GM23338 (cell line): ENCODE measurements at regions not wholly inside any gene's neighbourhood (a gene's known extent, or its start where the extent isn't known, plus 50 kb on each side); places are given as distances from the start of the nearest gene placed in this dataset.

ENCODE experiments used
- ATAC-seq: fragments of 200-7000 bp; cut with Tn5 transposase; 3 replicates; pipeline ENCODE4 v1.9.1; 2020
- DNase-seq: peaks from one replicate; pipeline ENCODE4 v3.0.0-alpha.2; 2015; ENCODE audit warnings: low spot score
- H2AFZ ChIP-seq: fragments of 200-600 bp; sonication (generic); 2 replicates; pipeline ENCODE4 v1.8.0; 2016; ENCODE audit warnings: antibody characterized with exemption, mild to moderate bottlenecking, moderate library complexity
- H3F3A ChIP-seq: fragments of 200-600 bp; sonication (generic); replicated peaks from 2 replicates; pipeline ENCODE4 v1.8.0; 2017; ENCODE audit warnings: antibody characterized with exemption, mixed run types, low read depth
- H3K27ac ChIP-seq: fragments of 200-600 bp; sonication (generic); 2 replicates; pipeline ENCODE4 v1.6.1; 2016; ENCODE audit warnings: low read depth
- H3K27me3 ChIP-seq: fragments of 200-600 bp; sonication (generic); 2 replicates; pipeline ENCODE4 v1.8.0; 2016; ENCODE audit warnings: mild to moderate bottlenecking, mixed run types, moderate library complexity; ENCODE audit not compliant: insufficient read depth
- H3K36me3 ChIP-seq: fragments of 200-600 bp; sonication (generic); 2 replicates; pipeline ENCODE4 v1.8.0; 2016; ENCODE audit warnings: mild to moderate bottlenecking; ENCODE audit not compliant: insufficient read depth
- H3K4me1 ChIP-seq: fragments of 200-600 bp; sonication (generic); 2 replicates; pipeline ENCODE4 v1.8.0; 2016; ENCODE audit warnings: mild to moderate bottlenecking, moderate library complexity; ENCODE audit not compliant: insufficient read depth
- H3K4me2 ChIP-seq: fragments of 200-600 bp; sonication (generic); 2 replicates; pipeline ENCODE4 v1.7.1; 2017; ENCODE audit warnings: mixed run types
- H3K4me3 ChIP-seq: fragments of 200-600 bp; sonication (generic); 2 replicates; pipeline ENCODE4 v1.6.1; 2016; ENCODE audit warnings: mixed run types
- H3K79me2 ChIP-seq: fragments of 200-600 bp; sonication (generic); replicated peaks from 2 replicates; pipeline ENCODE4 v1.8.0; 2017; ENCODE audit warnings: mild to moderate bottlenecking; ENCODE audit not compliant: insufficient read depth
- H3K9me2 ChIP-seq: fragments of 200-600 bp; sonication (generic); 2 replicates; pipeline ENCODE4 v1.8.0; 2017; ENCODE audit not compliant: insufficient read depth
- H4K20me1 ChIP-seq: fragments of 200-600 bp; sonication (generic); replicated peaks from 2 replicates; pipeline ENCODE4 v1.8.0; 2017; ENCODE audit warnings: mild to moderate bottlenecking; ENCODE audit not compliant: insufficient read depth
- H3K27ac Mint-ChIP-seq: 2 replicates; pipeline ENCODE4 v1.8.0; 2020; ENCODE audit warnings: inconsistent platforms, mild to moderate bottlenecking, moderate library complexity, mixed read lengths
- H3K27me3 Mint-ChIP-seq: 3 replicates; pipeline ENCODE4 v1.8.0; 2022; ENCODE audit warnings: low read depth, mild to moderate bottlenecking, moderate library complexity, mixed read lengths, inconsistent platforms; ENCODE audit not compliant: insufficient read depth, poor library complexity
- H3K36me3 Mint-ChIP-seq: 3 replicates; pipeline ENCODE4 v1.8.0; 2021; ENCODE audit warnings: low read depth, mild to moderate bottlenecking, inconsistent platforms, moderate library complexity, mixed read lengths
- H3K4me1 Mint-ChIP-seq: 3 replicates; pipeline ENCODE4 v1.8.0; 2020; ENCODE audit warnings: mild to moderate bottlenecking, inconsistent platforms, mixed read lengths
- H3K4me3 Mint-ChIP-seq: 3 replicates; pipeline ENCODE4 v1.8.0; 2021; ENCODE audit warnings: moderate library complexity, mild to moderate bottlenecking, inconsistent platforms, mixed read lengths
- H3K9me3 Mint-ChIP-seq: 3 replicates; pipeline ENCODE4 v1.8.0; 2020; ENCODE audit warnings: moderate library complexity, mild to moderate bottlenecking, inconsistent platforms, mixed read lengths
- CREB1 ChIP-seq: fragments of 250-450 bp; sonication (Bioruptor Pico); IDR thresholded peaks from 2 replicates; pipeline ENCODE4 v1.5.0; 2020; ENCODE audit warnings: low read depth, mild to moderate bottlenecking, moderate library complexity
- ETS1 ChIP-seq: IDR thresholded peaks from 2 replicates; pipeline ENCODE4 v1.6.1; 2016; ENCODE audit warnings: antibody characterized with exemption
- EZH2 ChIP-seq: fragments of 200-600 bp; sonication (generic); IDR thresholded peaks from one replicate; pipeline ENCODE4 v1.8.0; 2017; ENCODE audit warnings: antibody characterized with exemption, mild to moderate bottlenecking, low read depth; ENCODE audit not compliant: unreplicated experiment
- EZH2phosphoT487 ChIP-seq: fragments of 200-600 bp; sonication (generic); IDR thresholded peaks from one replicate; pipeline ENCODE4 v1.8.1; 2018; ENCODE audit warnings: antibody characterized with exemption; ENCODE audit not compliant: unreplicated experiment
- JUNB ChIP-seq: IDR thresholded peaks from one replicate; pipeline ENCODE4 v1.6.1; 2016; ENCODE audit warnings: antibody characterized with exemption; ENCODE audit not compliant: unreplicated experiment
- NANOG ChIP-seq: IDR thresholded peaks from 2 replicates; pipeline ENCODE4 v1.6.1; 2016; ENCODE audit warnings: antibody characterized with exemption, borderline replicate concordance
- POLR2AphosphoS5 ChIP-seq: IDR thresholded peaks from 2 replicates; pipeline ENCODE4 v1.6.1; 2016; ENCODE audit warnings: antibody characterized with exemption, low read depth
- REST ChIP-seq: IDR thresholded peaks from one replicate; pipeline ENCODE4 v1.6.1; 2018; ENCODE audit warnings: antibody characterized with exemption; ENCODE audit not compliant: unreplicated experiment
- STAT1 ChIP-seq: IDR thresholded peaks from one replicate; pipeline ENCODE4 v1.6.1; 2016; ENCODE audit warnings: antibody characterized with exemption; ENCODE audit not compliant: unreplicated experiment
- ZNF114 ChIP-seq: fragments of 250-450 bp; sonication (Bioruptor Pico); IDR thresholded peaks from 2 replicates; pipeline ENCODE4 v1.5.0; 2020; ENCODE audit warnings: mild to moderate bottlenecking, moderate library complexity
- ZNF331 ChIP-seq: fragments of 250-450 bp; sonication (Bioruptor Pico); IDR thresholded peaks from 2 replicates; pipeline ENCODE4 v1.5.0; 2020; ENCODE audit warnings: low read depth, mild to moderate bottlenecking, moderate library complexity
- ZNF462 ChIP-seq: fragments of 250-450 bp; sonication (Bioruptor Pico); IDR thresholded peaks from 2 replicates; pipeline ENCODE4 v1.5.0; 2020; ENCODE audit warnings: mild to moderate bottlenecking, moderate library complexity
- TF ChIP-seq, protein P1 (sequence below), 2 experiments: fragments of 200-600 bp in 1 of 2; sonication (generic) in 1 of 2; conservative IDR thresholded peaks; 2 replicates each; pipeline versions ENCODE4 v1.5.1 to v1.6.1; 2016 to 2017; ENCODE audit warnings: antibody characterized with exemption in 2 of 2, low read depth in 2 of 2, mild to moderate bottlenecking in 2 of 2, moderate library complexity in 1 of 2

- TF ChIP-seq ZNF462 (CRISPR knock-in tag) (no peak), CREB1 (CRISPR knock-in tag) (no peak), EZH2phosphoT487 (no peak), ZNF331 (CRISPR knock-in tag) (no peak), NANOG (no peak)
Observed at GRCh38 chr1:221437171-221437570, 304.7 kb downstream of the DUSP10 start (continued).

DNA sequence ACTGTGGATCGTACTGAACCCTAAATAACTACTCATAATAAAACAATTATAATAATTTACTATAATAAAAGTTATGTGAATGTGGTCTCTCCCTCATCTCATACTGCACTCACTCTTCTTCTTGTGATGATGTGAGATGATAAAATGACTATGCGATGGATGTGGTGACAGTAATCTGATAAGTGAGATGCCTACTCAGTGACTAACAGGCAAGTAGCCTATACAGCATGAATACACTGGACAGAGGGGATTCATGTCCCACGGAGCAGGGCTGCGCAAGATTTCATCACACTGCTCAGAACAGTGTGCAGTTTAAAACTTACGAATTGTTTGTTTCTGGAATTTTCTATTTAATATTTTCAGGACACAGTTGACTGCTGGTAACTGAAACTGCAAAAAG is 304.0 kb downstream of the DUSP10 start:
- Histone ChIP-seq H3K4me1 (peaks cover 7% of the 10 kb centered on the region; the same call in 1 of the 2 replicates), H3K4me2 (no peak overlapping the region), H3K79me2 (no peaks in the 10 kb centered on the region), H3F3A (no peaks in the 10 kb centered on the region), H3K36me3 (no peaks in the 10 kb centered on the region), H3K4me3 (no peak overlapping the region), H3K27me3 (no peaks in the 10 kb centered on the region), H4K20me1 (no peaks in the 10 kb centered on the region), H3K27ac (no peak overlapping the region), H3K9me2 (no peaks in the 10 kb centered on the region), H2AFZ (no peak overlapping the region)
- ATAC-seq (no peak), DNase-seq (no peak)
- Mint-ChIP-seq H3K4me3 (no peak overlapping the region), H3K9me3 (no peaks in the 10 kb centered on the region), H3K27ac (no peak overlapping the region), H3K4me1 (peaks cover 13% of the 10 kb centered on the region; the same call in 2 of the 3 replicates), H3K36me3 (no peaks in the 10 kb centered on the region), H3K27me3 (peaks cover 2% of the 10 kb centered on the region)
- no peak for TF ChIP-seq STAT1
- TF ChIP-seq EZH2phosphoT487: no peak
- no peak for TF ChIP-seq POLR2AphosphoS5
- TF ChIP-seq EZH2: no peak
- TF ChIP-seq, protein P1, sequence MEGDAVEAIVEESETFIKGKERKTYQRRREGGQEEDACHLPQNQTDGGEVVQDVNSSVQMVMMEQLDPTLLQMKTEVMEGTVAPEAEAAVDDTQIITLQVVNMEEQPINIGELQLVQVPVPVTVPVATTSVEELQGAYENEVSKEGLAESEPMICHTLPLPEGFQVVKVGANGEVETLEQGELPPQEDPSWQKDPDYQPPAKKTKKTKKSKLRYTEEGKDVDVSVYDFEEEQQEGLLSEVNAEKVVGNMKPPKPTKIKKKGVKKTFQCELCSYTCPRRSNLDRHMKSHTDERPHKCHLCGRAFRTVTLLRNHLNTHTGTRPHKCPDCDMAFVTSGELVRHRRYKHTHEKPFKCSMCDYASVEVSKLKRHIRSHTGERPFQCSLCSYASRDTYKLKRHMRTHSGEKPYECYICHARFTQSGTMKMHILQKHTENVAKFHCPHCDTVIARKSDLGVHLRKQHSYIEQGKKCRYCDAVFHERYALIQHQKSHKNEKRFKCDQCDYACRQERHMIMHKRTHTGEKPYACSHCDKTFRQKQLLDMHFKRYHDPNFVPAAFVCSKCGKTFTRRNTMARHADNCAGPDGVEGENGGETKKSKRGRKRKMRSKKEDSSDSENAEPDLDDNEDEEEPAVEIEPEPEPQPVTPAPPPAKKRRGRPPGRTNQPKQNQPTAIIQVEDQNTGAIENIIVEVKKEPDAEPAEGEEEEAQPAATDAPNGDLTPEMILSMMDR (conservative IDR thresholded peaks at IDR 0.05; ENCODE audit: low read depth in 2 of 2): no peak
- TF ChIP-seq ZNF331 (CRISPR knock-in tag): no peak
- TF ChIP-seq ETS1: no peak
- no peak for TF ChIP-seq ZNF114
- TF ChIP-seq JUNB: no peak
- no peak for TF ChIP-seq REST
